Erythroblast (primary cell): ENCODE measurements at regions not wholly inside any gene's neighbourhood (a gene's known extent, or its start where the extent isn't known, plus 50 kb on each side); places are given as distances from the start of the nearest gene placed in this dataset.

Experiments used
- GATA1 ChIP-seq: IDR thresholded peaks from 2 replicates; pipeline ENCODE4 v1.6.1; 2011; ENCODE audit warnings: low read depth, mild to moderate bottlenecking, control low read depth, low read length, moderate library complexity
- POLR2A ChIP-seq: IDR thresholded peaks from 2 replicates; pipeline ENCODE4 v1.6.1; 2011; ENCODE audit warnings: mild to moderate bottlenecking, low read length

GRCh38 chr12:46468160-46468559 lies 95.6 kb upstream of the SLC38A2 start:
- TF ChIP-seq POLR2A (no peak), GATA1 (no peak)
